GM18867 (cell line): ENCODE measurements at regions not wholly inside any gene's neighbourhood (a gene's known extent, or its start where the extent isn't known, plus 50 kb on each side); places are given as distances from the start of the nearest gene placed in this dataset.

Source experiments
- ATAC-seq: cut with Tn5 transposase; IDR thresholded peaks from one replicate; pipeline ENCODE4 v1.9.1; 2021; ENCODE audit warnings: mild to moderate bottlenecking, moderate library complexity; ENCODE audit not compliant: unreplicated experiment

- no peak for ATAC-seq
Measured at GRCh38 chr3:127484601-127485388, 105.7 kb downstream of the TPRA1 start.

- peak; percentile 85 for ATAC-seq
Measured at GRCh38 chr3:127483902-127484591, 106.5 kb downstream of the TPRA1 start.

- no peak for ATAC-seq
Measured at GRCh38 chr3:127483005-127483641, 107.4 kb downstream of the TPRA1 start.

- no peak for ATAC-seq
Measured at GRCh38 chr3:127482216-127483004, 108.1 kb downstream of the TPRA1 start.

GRCh38 chr3:127480196-127480954 is 110.2 kb downstream of the TPRA1 start:
- no peak for ATAC-seq

GRCh38 chr3:127479449-127479848 is 111.1 kb downstream of the TPRA1 start:
- ATAC-seq: no peak

GRCh38 chr3:127478922-127479321 is 111.6 kb downstream of the TPRA1 start:
- ATAC-seq: no peak

GRCh38 chr3:127477396-127477795 is 113.1 kb downstream of the TPRA1 start:
- ATAC-seq: no peak

- no peak for ATAC-seq
Measured at GRCh38 chr3:127476936-127477335, 113.6 kb downstream of the TPRA1 start.

GRCh38 chr3:127475975-127476705 is 114.4 kb downstream of the TPRA1 start:
- no peak for ATAC-seq

- ATAC-seq: no peak
Measured at GRCh38 chr3:127475391-127475790, 115.1 kb downstream of the TPRA1 start.

GRCh38 chr3:127473244-127474024 is 117.1 kb downstream of the TPRA1 start:
- ATAC-seq: no peak

- ATAC-seq: no peak
Measured at GRCh38 chr3:127472506-127472905, 118.0 kb downstream of the TPRA1 start.

GRCh38 chr3:127471142-127471541 is 119.4 kb downstream of the TPRA1 start:
- ATAC-seq: no peak

GRCh38 chr3:127469760-127470159 is 120.8 kb downstream of the TPRA1 start:
- no peak for ATAC-seq

- no peak for ATAC-seq
Measured at GRCh38 chr3:127467391-127467790, 123.1 kb downstream of the TPRA1 start.

GRCh38 chr3:127464642-127465041 is 125.9 kb downstream of the TPRA1 start:
- ATAC-seq: no peak

- no peak for ATAC-seq
Measured at GRCh38 chr3:127462111-127462655, 128.3 kb downstream of the TPRA1 start.
